ENCODE measurements at regions not wholly inside any gene's neighbourhood (a gene's known extent, or its start where the extent isn't known, plus 50 kb on each side); places are given as distances from the start of the nearest gene placed in this dataset.

GRCh38 chr2:64784168-64785061 lies 130.7 kb upstream of the SERTAD2 start:
- H2AFZ ChIP-seq: no peak overlapping the region
- no peak for TF ChIP-seq CTCF (IDR thresholded peaks at IDR 0.05)
- H3K4me3 ChIP-seq (ENCODE audit: low read depth, low read length): no peak overlapping the region
- no peaks in the 10 kb centered on the region for H3K27me3 ChIP-seq (ENCODE audit: control insufficient read depth, insufficient read depth, low read length)
- no peak overlapping the region for H3K9ac ChIP-seq
- H3K9me3 ChIP-seq (ENCODE audit: control insufficient read depth, low read length): no peaks in the 10 kb centered on the region
- H3K36me3 ChIP-seq (ENCODE audit: control insufficient read depth, insufficient read depth, low read length): no peaks in the 10 kb centered on the region
- no peak overlapping the region for H3K4me2 ChIP-seq (ENCODE audit: low read length)
- no peaks in the 10 kb centered on the region for H3K4me1 ChIP-seq
- no peak overlapping the region for H3K27ac ChIP-seq
- H3K79me2 ChIP-seq: no peaks in the 10 kb centered on the region

- Histone ChIP-seq H3K4me3 (ENCODE audit: low read depth, low read length) (no peak overlapping the region), H3K9ac (no peak overlapping the region), H3K4me1 (no peaks in the 10 kb centered on the region), H3K27ac (no peak overlapping the region), H3K36me3 (ENCODE audit: control insufficient read depth, insufficient read depth, low read length) (no peaks in the 10 kb centered on the region), H2AFZ (no peak overlapping the region), H3K9me3 (ENCODE audit: control insufficient read depth, low read length) (no peaks in the 10 kb centered on the region), H3K79me2 (no peaks in the 10 kb centered on the region), H3K4me2 (ENCODE audit: low read length) (no peak overlapping the region), H3K27me3 (ENCODE audit: control insufficient read depth, insufficient read depth, low read length) (no peaks in the 10 kb centered on the region)
- no peak for TF ChIP-seq CTCF (IDR thresholded peaks at IDR 0.05)
Observed at GRCh38 chr2:64785245-64785644, 131.5 kb upstream of the SERTAD2 start.

GRCh38 chr2:64786343-64787018 lies 132.8 kb upstream of the SERTAD2 start:
- no peaks in the 10 kb centered on the region for H3K36me3 ChIP-seq (ENCODE audit: control insufficient read depth, insufficient read depth, low read length)
- no peak overlapping the region for H3K9ac ChIP-seq
- H3K4me2 ChIP-seq (ENCODE audit: low read length): no peak overlapping the region
- H3K4me3 ChIP-seq (ENCODE audit: low read depth, low read length): no peak overlapping the region
- no peak overlapping the region for H2AFZ ChIP-seq
- H3K9me3 ChIP-seq (ENCODE audit: control insufficient read depth, low read length): no peaks in the 10 kb centered on the region
- H3K27me3 ChIP-seq (ENCODE audit: control insufficient read depth, insufficient read depth, low read length): no peaks in the 10 kb centered on the region
- no peaks in the 10 kb centered on the region for H3K79me2 ChIP-seq
- no peak overlapping the region for H3K27ac ChIP-seq
- no peaks in the 10 kb centered on the region for H3K4me1 ChIP-seq
- no peak for TF ChIP-seq CTCF (IDR thresholded peaks at IDR 0.05)

GRCh38 chr2:64787019-64787365 lies 133.3 kb upstream of the SERTAD2 start:
- TF ChIP-seq CTCF (IDR thresholded peaks at IDR 0.05): no peak
- H2AFZ ChIP-seq: no peak overlapping the region
- no peak overlapping the region for H3K4me3 ChIP-seq (ENCODE audit: low read depth, low read length)
- H3K9me3 ChIP-seq (ENCODE audit: control insufficient read depth, low read length): no peaks in the 10 kb centered on the region
- no peaks in the 10 kb centered on the region for H3K27me3 ChIP-seq (ENCODE audit: control insufficient read depth, insufficient read depth, low read length)
- H3K9ac ChIP-seq: no peak overlapping the region
- H3K36me3 ChIP-seq (ENCODE audit: control insufficient read depth, insufficient read depth, low read length): no peaks in the 10 kb centered on the region
- no peak overlapping the region for H3K27ac ChIP-seq
- H3K4me1 ChIP-seq: no peaks in the 10 kb centered on the region
- H3K4me2 ChIP-seq (ENCODE audit: low read length): no peak overlapping the region
- no peaks in the 10 kb centered on the region for H3K79me2 ChIP-seq
